ENCODE measurements at regions not wholly inside any gene's neighbourhood (a gene's known extent, or its start where the extent isn't known, plus 50 kb on each side); places are given as distances from the start of the nearest gene placed in this dataset.

- no peak for TF ChIP-seq CTCF (IDR thresholded peaks at IDR 0.05; ENCODE audit: unreplicated experiment)
- DNase-seq = no peak
- CTCF ChIA-PET = no interaction called here
- Mint-ChIP-seq H3K4me1 (ENCODE audit: low read depth, unreplicated experiment) (no peaks in the 10 kb centered on the region), H3K36me3 (ENCODE audit: insufficient read depth, unreplicated experiment) (no peaks in the 10 kb centered on the region), H3K4me3 (ENCODE audit: low read depth, unreplicated experiment) (no peak overlapping the region), H3K27ac (ENCODE audit: unreplicated experiment) (no peak overlapping the region), H3K27me3 (ENCODE audit: unreplicated experiment) (no peaks in the 10 kb centered on the region), H3K9me3 (ENCODE audit: low read depth, unreplicated experiment) (peaks cover 2% of the 10 kb centered on the region)
- no TSS peak for BruUV-seq (replicated peaks)
- intact Hi-C loops (cut with micrococcal nuclease; ENCODE audit: unreplicated experiment) = no loop called here
These were observed 152.4 kb upstream of the NEBL start for GRCh38 chr10:21049482-21049881.

GRCh38 chr10:21048068-21048467, 151.0 kb upstream of the NEBL start:
- Mint-ChIP-seq H3K27ac (ENCODE audit: unreplicated experiment) (no peak overlapping the region), H3K4me3 (ENCODE audit: low read depth, unreplicated experiment) (no peak overlapping the region), H3K9me3 (ENCODE audit: low read depth, unreplicated experiment) (peaks cover 2% of the 10 kb centered on the region), H3K36me3 (ENCODE audit: insufficient read depth, unreplicated experiment) (no peaks in the 10 kb centered on the region), H3K4me1 (ENCODE audit: low read depth, unreplicated experiment) (no peaks in the 10 kb centered on the region), H3K27me3 (ENCODE audit: unreplicated experiment) (no peaks in the 10 kb centered on the region)
- CTCF ChIA-PET = no interaction called here
- DNase-seq = no peak
- TF ChIP-seq CTCF (IDR thresholded peaks at IDR 0.05; ENCODE audit: unreplicated experiment) = no peak
- no TSS peak for BruUV-seq (replicated peaks)
- intact Hi-C loops (cut with micrococcal nuclease; ENCODE audit: unreplicated experiment) = no loop called here

GRCh38 chr10:21047511-21047910, 150.4 kb upstream of the NEBL start:
- BruUV-seq (replicated peaks) = no TSS peak
- peaks cover 2% of the 10 kb centered on the region for H3K9me3 Mint-ChIP-seq (ENCODE audit: low read depth, unreplicated experiment)
- intact Hi-C loops (cut with micrococcal nuclease; ENCODE audit: unreplicated experiment) = no loop called here
- CTCF ChIA-PET = no interaction called here
- H3K36me3 Mint-ChIP-seq (ENCODE audit: insufficient read depth, unreplicated experiment) = no peaks in the 10 kb centered on the region
- no peaks in the 10 kb centered on the region for H3K27me3 Mint-ChIP-seq (ENCODE audit: unreplicated experiment)
- no peak for DNase-seq
- H3K4me3 Mint-ChIP-seq (ENCODE audit: low read depth, unreplicated experiment) = no peak overlapping the region
- H3K27ac Mint-ChIP-seq (ENCODE audit: unreplicated experiment) = no peak overlapping the region
- TF ChIP-seq CTCF (IDR thresholded peaks at IDR 0.05; ENCODE audit: unreplicated experiment) = no peak
- no peaks in the 10 kb centered on the region for H3K4me1 Mint-ChIP-seq (ENCODE audit: low read depth, unreplicated experiment)

GRCh38 chr10:21047096-21047495, 150.0 kb upstream of the NEBL start:
- peaks cover 2% of the 10 kb centered on the region for H3K9me3 Mint-ChIP-seq (ENCODE audit: low read depth, unreplicated experiment)
- no peaks in the 10 kb centered on the region for H3K27me3 Mint-ChIP-seq (ENCODE audit: unreplicated experiment)
- no peaks in the 10 kb centered on the region for H3K36me3 Mint-ChIP-seq (ENCODE audit: insufficient read depth, unreplicated experiment)
- H3K27ac Mint-ChIP-seq (ENCODE audit: unreplicated experiment) = no peak overlapping the region
- no peaks in the 10 kb centered on the region for H3K4me1 Mint-ChIP-seq (ENCODE audit: low read depth, unreplicated experiment)
- DNase-seq = no peak
- TF ChIP-seq CTCF (IDR thresholded peaks at IDR 0.05; ENCODE audit: unreplicated experiment) = no peak
- intact Hi-C loops (cut with micrococcal nuclease; ENCODE audit: unreplicated experiment) = no loop called here
- H3K4me3 Mint-ChIP-seq (ENCODE audit: low read depth, unreplicated experiment) = no peak overlapping the region
- no TSS peak for BruUV-seq (replicated peaks)
- CTCF ChIA-PET = no interaction called here

GRCh38 chr10:21043044-21043443, 145.9 kb upstream of the NEBL start:
- intact Hi-C loops (cut with micrococcal nuclease; ENCODE audit: unreplicated experiment) = no loop called here
- no peak for DNase-seq
- H3K27me3 Mint-ChIP-seq (ENCODE audit: unreplicated experiment) = no peaks in the 10 kb centered on the region
- no peaks in the 10 kb centered on the region for H3K9me3 Mint-ChIP-seq (ENCODE audit: low read depth, unreplicated experiment)
- H3K4me1 Mint-ChIP-seq (ENCODE audit: low read depth, unreplicated experiment) = no peaks in the 10 kb centered on the region
- no peak overlapping the region for H3K4me3 Mint-ChIP-seq (ENCODE audit: low read depth, unreplicated experiment)
- TF ChIP-seq CTCF (IDR thresholded peaks at IDR 0.05; ENCODE audit: unreplicated experiment) = no peak
- no TSS peak for BruUV-seq (replicated peaks)
- H3K36me3 Mint-ChIP-seq (ENCODE audit: insufficient read depth, unreplicated experiment) = no peaks in the 10 kb centered on the region
- H3K27ac Mint-ChIP-seq (ENCODE audit: unreplicated experiment) = no peak overlapping the region
- CTCF ChIA-PET = interaction anchor here (0.6 kb wide), 1 partner anchor 119 kb away, joined by 3 read pairs; no protein-coding TSS in a partner anchor
